ENCODE measurements at regions not wholly inside any gene's neighbourhood (a gene's known extent, or its start where the extent isn't known, plus 50 kb on each side); places are given as distances from the start of the nearest gene placed in this dataset.
"Not testable (repeated sequence)": the region's sequence is repeated elsewhere in the genome, so short reads cannot be mapped to it uniquely, and the experiment has no call there.

GRCh38 chr1:196160066-196160795 lies 448.0 kb downstream of the KCNT2 start:
- no peak overlapping the region for H3K4me3 Mint-ChIP-seq
- no peak for ATAC-seq
- H3K27ac Mint-ChIP-seq, result no peak overlapping the region
- H3K4me1 Mint-ChIP-seq, result no peaks in the 10 kb centered on the region
- H3K27me3 Mint-ChIP-seq, result no peaks in the 10 kb centered on the region
- H3K9me3 Mint-ChIP-seq, result no peaks in the 10 kb centered on the region
- no peaks in the 10 kb centered on the region for H3K36me3 Mint-ChIP-seq

- no peaks in the 10 kb centered on the region for H3K4me1 Mint-ChIP-seq
- no peaks in the 10 kb centered on the region for H3K36me3 Mint-ChIP-seq
- no peaks in the 10 kb centered on the region for H3K27me3 Mint-ChIP-seq
- H3K27ac Mint-ChIP-seq, result no peak overlapping the region
- no peak overlapping the region for H3K4me3 Mint-ChIP-seq
- ATAC-seq, result no peak
- H3K9me3 Mint-ChIP-seq, result no peaks in the 10 kb centered on the region
Measured at GRCh38 chr1:196155586-196155985, 452.7 kb downstream of the KCNT2 start.

- H3K9me3 Mint-ChIP-seq, result no peaks in the 10 kb centered on the region
- no peak overlapping the region for H3K4me3 Mint-ChIP-seq
- H3K27ac Mint-ChIP-seq, result no peak overlapping the region
- no peak for ATAC-seq
- no peaks in the 10 kb centered on the region for H3K36me3 Mint-ChIP-seq
- no peaks in the 10 kb centered on the region for H3K4me1 Mint-ChIP-seq
- H3K27me3 Mint-ChIP-seq, result no peaks in the 10 kb centered on the region
Measured at GRCh38 chr1:196152975-196153374, 455.3 kb downstream of the KCNT2 start.

GRCh38 chr1:196152086-196152485 lies 456.2 kb downstream of the KCNT2 start:
- no peak overlapping the region for H3K4me3 Mint-ChIP-seq
- no peaks in the 10 kb centered on the region for H3K4me1 Mint-ChIP-seq
- no peaks in the 10 kb centered on the region for H3K36me3 Mint-ChIP-seq
- no peaks in the 10 kb centered on the region for H3K27me3 Mint-ChIP-seq
- no peak overlapping the region for H3K27ac Mint-ChIP-seq
- no peak for ATAC-seq
- H3K9me3 Mint-ChIP-seq, result no peaks in the 10 kb centered on the region

- no peaks in the 10 kb centered on the region for H3K36me3 Mint-ChIP-seq
- H3K27me3 Mint-ChIP-seq, result no peaks in the 10 kb centered on the region
- no peak for ATAC-seq
- no peaks in the 10 kb centered on the region for H3K9me3 Mint-ChIP-seq
- H3K4me1 Mint-ChIP-seq, result no peaks in the 10 kb centered on the region
- no peak overlapping the region for H3K27ac Mint-ChIP-seq
- no peak overlapping the region for H3K4me3 Mint-ChIP-seq
Measured at GRCh38 chr1:196148367-196148970, 459.8 kb downstream of the KCNT2 start.

GRCh38 chr1:196147530-196147929 lies 460.7 kb downstream of the KCNT2 start:
- Mint-ChIP-seq H3K36me3 (no peaks in the 10 kb centered on the region), H3K9me3 (no peaks in the 10 kb centered on the region), H3K27me3 (no peaks in the 10 kb centered on the region), H3K4me3 (no peak overlapping the region), H3K27ac (no peak overlapping the region), H3K4me1 (no peaks in the 10 kb centered on the region)
- no peak for ATAC-seq

- H3K4me1 Mint-ChIP-seq, H3K27ac Mint-ChIP-seq, H3K9me3 Mint-ChIP-seq, ATAC-seq, H3K27me3 Mint-ChIP-seq, H3K36me3 Mint-ChIP-seq, H3K4me3 Mint-ChIP-seq: not testable (repeated sequence)
Measured at GRCh38 chr1:196145151-196145550, 463.1 kb downstream of the KCNT2 start.

GRCh38 chr1:196144588-196144987 lies 463.7 kb downstream of the KCNT2 start:
- Mint-ChIP-seq H3K4me1 (no peaks in the 10 kb centered on the region), H3K9me3 (no peaks in the 10 kb centered on the region), H3K36me3 (no peaks in the 10 kb centered on the region), H3K27me3 (no peaks in the 10 kb centered on the region), H3K4me3 (no peak overlapping the region), H3K27ac (no peak overlapping the region)
- no peak for ATAC-seq

GRCh38 chr1:196143602-196144342 lies 464.5 kb downstream of the KCNT2 start:
- Mint-ChIP-seq H3K9me3 (no peaks in the 10 kb centered on the region), H3K36me3 (no peaks in the 10 kb centered on the region), H3K27ac (no peak overlapping the region), H3K4me3 (no peak overlapping the region), H3K27me3 (no peaks in the 10 kb centered on the region), H3K4me1 (no peaks in the 10 kb centered on the region)
- ATAC-seq, result no peak

- Mint-ChIP-seq H3K27ac (no peak overlapping the region), H3K9me3 (no peaks in the 10 kb centered on the region), H3K27me3 (no peaks in the 10 kb centered on the region), H3K4me3 (no peak overlapping the region), H3K4me1 (no peaks in the 10 kb centered on the region), H3K36me3 (no peaks in the 10 kb centered on the region)
- ATAC-seq, result peak; percentile 50
Measured at GRCh38 chr1:196142111-196142640, 466.1 kb downstream of the KCNT2 start.

- no peaks in the 10 kb centered on the region for H3K27me3 Mint-ChIP-seq
- no peak overlapping the region for H3K4me3 Mint-ChIP-seq
- no peak for ATAC-seq
- H3K27ac Mint-ChIP-seq, result no peak overlapping the region
- H3K36me3 Mint-ChIP-seq, result no peaks in the 10 kb centered on the region
- no peaks in the 10 kb centered on the region for H3K9me3 Mint-ChIP-seq
- no peaks in the 10 kb centered on the region for H3K4me1 Mint-ChIP-seq
Measured at GRCh38 chr1:196136396-196136795, 471.8 kb downstream of the KCNT2 start.

GRCh38 chr1:196131691-196132090 lies 476.5 kb downstream of the KCNT2 start:
- Mint-ChIP-seq H3K9me3 (no peaks in the 10 kb centered on the region), H3K27me3 (no peaks in the 10 kb centered on the region), H3K4me3 (no peak overlapping the region), H3K4me1 (no peaks in the 10 kb centered on the region), H3K36me3 (no peaks in the 10 kb centered on the region), H3K27ac (no peak overlapping the region)
- ATAC-seq, result no peak

- Mint-ChIP-seq H3K36me3 (no peaks in the 10 kb centered on the region), H3K4me1 (no peaks in the 10 kb centered on the region), H3K27ac (no peak overlapping the region), H3K4me3 (no peak overlapping the region), H3K27me3 (no peaks in the 10 kb centered on the region), H3K9me3 (peaks cover 2% of the 10 kb centered on the region)
- ATAC-seq, result no peak
Measured at GRCh38 chr1:196128835-196129234, 479.4 kb downstream of the KCNT2 start.

- no peak for ATAC-seq
- no peaks in the 10 kb centered on the region for H3K4me1 Mint-ChIP-seq
- no peaks in the 10 kb centered on the region for H3K27me3 Mint-ChIP-seq
- H3K36me3 Mint-ChIP-seq, result no peaks in the 10 kb centered on the region
- peaks cover 4% of the 10 kb centered on the region for H3K9me3 Mint-ChIP-seq
- no peak overlapping the region for H3K4me3 Mint-ChIP-seq
- no peak overlapping the region for H3K27ac Mint-ChIP-seq
Measured at GRCh38 chr1:196121181-196121580, 487.1 kb downstream of the KCNT2 start.

GRCh38 chr1:196115646-196116045 lies 492.6 kb downstream of the KCNT2 start:
- Mint-ChIP-seq H3K9me3 (peaks cover 4% of the 10 kb centered on the region), H3K36me3 (no peaks in the 10 kb centered on the region), H3K4me1 (no peaks in the 10 kb centered on the region), H3K27ac (no peak overlapping the region), H3K4me3 (no peak overlapping the region), H3K27me3 (no peaks in the 10 kb centered on the region)
- no peak for ATAC-seq

- H3K27ac Mint-ChIP-seq, result no peak overlapping the region
- H3K9me3 Mint-ChIP-seq, result peaks cover 10% of the 10 kb centered on the region
- no peaks in the 10 kb centered on the region for H3K36me3 Mint-ChIP-seq
- no peak for ATAC-seq
- no peaks in the 10 kb centered on the region for H3K4me1 Mint-ChIP-seq
- no peaks in the 10 kb centered on the region for H3K27me3 Mint-ChIP-seq
- H3K4me3 Mint-ChIP-seq, result no peak overlapping the region
Measured at GRCh38 chr1:196114193-196114592, 494.0 kb downstream of the KCNT2 start.

Data from stimulated activated memory B cell treated with anti-CD40 and anti-IgM and Interleukin-4, amounts not matched to agents 10 μg/mL and 1 μg/mL and 100 μg/mL, for 72 hours (primary cell).